AG20443 (cell line): ENCODE measurements at regions not wholly inside any gene's neighbourhood (a gene's known extent, or its start where the extent isn't known, plus 50 kb on each side); places are given as distances from the start of the nearest gene placed in this dataset.
A peak's percentile ranks its signal among the peaks of the same experiment; 100 is the strongest.
"Not testable (repeated sequence)": the region's sequence is repeated elsewhere in the genome, so short reads cannot be mapped to it uniquely, and the experiment has no call there.

Experiments
- DNase-seq: peaks from one replicate; pipeline ENCODE4 v3.0.0; 2012; ENCODE audit warnings: low spot score, mixed read lengths

GRCh38 chr9:129561594-129562281 is 59.2 kb downstream of the C9orf50 start:
- DNase-seq: no peak

- DNase-seq: no peak
These were observed 60.0 kb downstream of the C9orf50 start for GRCh38 chr9:129560881-129561306.

- DNase-seq: no peak
These were observed 61.4 kb downstream of the C9orf50 start for GRCh38 chr9:129559506-129559881.

GRCh38 chr9:129558551-129559505 is 62.1 kb downstream of the C9orf50 start:
- DNase-seq: no peak

GRCh38 chr9:129558063-129558550 is 62.8 kb downstream of the C9orf50 start:
- no peak for DNase-seq

GRCh38 chr9:129557192-129558036 is 63.5 kb downstream of the C9orf50 start:
- no peak for DNase-seq

GRCh38 chr9:129556491-129557191 is 64.3 kb downstream of the C9orf50 start:
- no peak for DNase-seq

GRCh38 chr9:129555512-129556215 is 65.2 kb downstream of the C9orf50 start:
- no peak for DNase-seq

- no peak for DNase-seq
These were observed 66.3 kb downstream of the C9orf50 start for GRCh38 chr9:129554649-129555048.

GRCh38 chr9:129553277-129553676 is 67.6 kb downstream of the C9orf50 start:
- no peak for DNase-seq

GRCh38 chr9:129552064-129552463 is 68.8 kb downstream of the C9orf50 start:
- no peak for DNase-seq

GRCh38 chr9:129551393-129551973 is 69.4 kb downstream of the C9orf50 start:
- no peak for DNase-seq

- not testable (repeated sequence) for DNase-seq
These were observed 69.9 kb downstream of the C9orf50 start for GRCh38 chr9:129550977-129551376.

- peak; percentile 92 for DNase-seq
These were observed 70.6 kb downstream of the C9orf50 start for GRCh38 chr9:129550199-129550839.

- peak; percentile 71 for DNase-seq
These were observed 71.2 kb downstream of the C9orf50 start for GRCh38 chr9:129549684-129550083.

GRCh38 chr9:129549139-129549538 is 71.8 kb downstream of the C9orf50 start:
- DNase-seq: no peak

GRCh38 chr9:129548571-129549135 is 72.2 kb downstream of the C9orf50 start:
- DNase-seq: no peak

- DNase-seq: no peak
These were observed 72.9 kb downstream of the C9orf50 start for GRCh38 chr9:129547869-129548570.

- DNase-seq: no peak
These were observed 73.8 kb downstream of the C9orf50 start for GRCh38 chr9:129547063-129547462.
